SK-N-SH (cell line): ENCODE measurements at regions not wholly inside any gene's neighbourhood (a gene's known extent, or its start where the extent isn't known, plus 50 kb on each side); places are given as distances from the start of the nearest gene placed in this dataset.

Experiments used
- CTCF ChIA-PET: fragments of 300-600, 350-600 bp; formaldehyde crosslinking; extraction: SDS; loops from one replicate; lab custom pipeline; 2021; lab: Yijun Ruan, JAX
- POLR2A ChIA-PET: fragments of 350-600 bp; sonication (Branson Sonifier 250); formaldehyde crosslinking; extraction: SDS; loops from one replicate; lab custom pipeline; 2020; ENCODE audit warnings: antibody characterized with exemption, inconsistent platforms; lab: Yijun Ruan, JAX
- DNase-seq: peaks from one replicate; pipeline ENCODE4 v3.0.0; 2012
- H2AFZ ChIP-seq: fragments of 200-600 bp; sonication (generic); 2 replicates; pipeline ENCODE4 v1.8.1; 2016; ENCODE audit warnings: antibody characterized with exemption, mild to moderate bottlenecking, low read depth
- H3F3A ChIP-seq: fragments of 200-600 bp; sonication (generic); replicated peaks from 2 replicates; pipeline ENCODE3; 2016; ENCODE audit warnings: antibody characterized with exemption, mild to moderate bottlenecking; ENCODE audit not compliant: insufficient read depth
- H3K27ac ChIP-seq, 2 experiments: fragments of 200-500 bp in 1 of 2; fragments of 200-600 bp in 1 of 2; sonication (Bioruptor generic) in 1 of 2; sonication (generic), shearing (Covaris generic) in 1 of 2; 2 replicates each; pipeline versions ENCODE4 v1.5.1 to v1.6.1; 2014 to 2016; ENCODE audit warnings: low read depth in 2 of 2, inconsistent platforms in 1 of 2, low read length in 1 of 2, mild to moderate bottlenecking in 1 of 2, mixed read lengths in 1 of 2
- H3K27me3 ChIP-seq: fragments of 200-600 bp; sonication (generic), shearing (Covaris generic); 2 replicates; pipeline ENCODE4 v1.6.1; 2016; ENCODE audit warnings: mixed run types; ENCODE audit not compliant: insufficient read depth
- H3K36me3 ChIP-seq, 2 experiments: fragments of 200-500 bp in 1 of 2; fragments of 200-600 bp in 1 of 2; sonication (Bioruptor generic) in 1 of 2; sonication (generic) in 1 of 2; replicated peaks in 1 of 2; 2 replicates each; pipeline versions ENCODE3 to v1.5.1; 2014 to 2016; ENCODE audit warnings: low read length in 1 of 2, mild to moderate bottlenecking in 1 of 2; ENCODE audit not compliant: insufficient read depth in 2 of 2, control insufficient read depth in 1 of 2
- H3K4me1 ChIP-seq, 2 experiments: fragments of 200-500 bp in 1 of 2; fragments of 200-600 bp in 1 of 2; sonication (Bioruptor generic) in 1 of 2; sonication (generic), shearing (Covaris generic) in 1 of 2; 2 replicates each; pipeline versions ENCODE4 v1.5.1 to v1.6.1; 2014 to 2016; ENCODE audit warnings: low read depth in 1 of 2, low read length in 1 of 2, mixed run types in 1 of 2; ENCODE audit not compliant: insufficient read depth in 2 of 2, control insufficient read depth in 1 of 2
- H3K4me2 ChIP-seq: fragments of 200-600 bp; sonication (generic), shearing (Covaris generic); 2 replicates; pipeline ENCODE4 v1.6.1; 2017; ENCODE audit warnings: mixed run types
- H3K4me3 ChIP-seq, 2 experiments: fragments of 200-500 bp in 1 of 2; fragments of 200-600 bp in 1 of 2; sonication (Bioruptor generic) in 1 of 2; sonication (generic), shearing (Covaris generic) in 1 of 2; 2 replicates each; pipeline versions ENCODE4 v1.5.1 to v1.8.1; 2014 to 2016; ENCODE audit warnings: low read depth in 2 of 2, inconsistent platforms in 1 of 2, low read length in 1 of 2, mild to moderate bottlenecking in 1 of 2, mixed read lengths in 1 of 2, moderate library complexity in 1 of 2
- H3K79me2 ChIP-seq: fragments of 200-600 bp; sonication (generic); 2 replicates; pipeline ENCODE4 v1.8.1; 2017; ENCODE audit warnings: mild to moderate bottlenecking; ENCODE audit not compliant: insufficient read depth
- H3K9ac ChIP-seq: fragments of 200-600 bp; sonication (generic); 2 replicates; pipeline ENCODE4 v1.6.1; 2017; ENCODE audit warnings: mixed run types
- H3K9me2 ChIP-seq: fragments of 200-600 bp; sonication (generic); 2 replicates; pipeline ENCODE4 v1.6.1; 2017; ENCODE audit warnings: mixed run types
- H3K9me3 ChIP-seq: fragments of 200-600 bp; sonication (generic); 2 replicates; pipeline ENCODE4 v1.6.1; 2017; ENCODE audit warnings: mixed run types, mild to moderate bottlenecking, moderate library complexity
- H4K20me1 ChIP-seq: fragments of 200-600 bp; sonication (generic); 2 replicates; pipeline ENCODE4 v1.6.1; 2017; ENCODE audit warnings: mild to moderate bottlenecking, mixed run types; ENCODE audit not compliant: insufficient read depth
- EP300 ChIP-seq, 2 experiments: IDR thresholded peaks; 2 replicates each; pipeline versions ENCODE4 v1.4.0 to v1.6.1; 2012; ENCODE audit warnings: borderline replicate concordance in 1 of 2, low read depth in 1 of 2, low read length in 1 of 2
- EZH2phosphoT487 ChIP-seq: fragments of 200-600 bp; sonication (generic); IDR thresholded peaks from 2 replicates; pipeline ENCODE4 v1.6.1; 2017; ENCODE audit warnings: low read depth, mixed run types, mild to moderate bottlenecking, antibody characterized with exemption, moderate library complexity, borderline replicate concordance
- FOSL2 ChIP-seq: IDR thresholded peaks from 2 replicates; pipeline ENCODE4 v1.4.0; 2012; ENCODE audit warnings: low read depth, mild to moderate bottlenecking, moderate library complexity, borderline replicate concordance
- FOXJ3 ChIP-seq: sonication (generic); formaldehyde crosslinking; IDR thresholded peaks from 2 replicates; pipeline ENCODE4 v1.5.1; 2020; ENCODE audit warnings: mild to moderate bottlenecking, missing genetic modification reagents
- JUND ChIP-seq: IDR thresholded peaks from 2 replicates; pipeline ENCODE4 v1.4.0; 2012
- MEF2A ChIP-seq: IDR thresholded peaks from 2 replicates; pipeline ENCODE4 v1.4.0; 2012; ENCODE audit warnings: low read depth, borderline replicate concordance
- NRF1 ChIP-seq: IDR thresholded peaks from 2 replicates; pipeline ENCODE4 v1.6.1; 2012; ENCODE audit warnings: low read depth, mild to moderate bottlenecking, low read length
- RCOR1 ChIP-seq: fragments of 150-350 bp; IDR thresholded peaks from 2 replicates; pipeline ENCODE4 v1.6.1; 2017; ENCODE audit warnings: antibody characterized with exemption, low read length
- RFX5 ChIP-seq: IDR thresholded peaks from 2 replicates; pipeline ENCODE4 v1.6.1; 2012; ENCODE audit warnings: mild to moderate bottlenecking, improper control_type of control experiment, low read length
- RXRA ChIP-seq: IDR thresholded peaks from 2 replicates; pipeline ENCODE4 v1.4.0; 2012; ENCODE audit warnings: low read depth, mild to moderate bottlenecking, borderline replicate concordance
- TAF1 ChIP-seq: IDR thresholded peaks from 2 replicates; pipeline ENCODE4 v1.6.1; 2012; ENCODE audit warnings: low read depth, mild to moderate bottlenecking, low read length, moderate library complexity, borderline replicate concordance
- YY1 ChIP-seq: IDR thresholded peaks from 2 replicates; pipeline ENCODE4 v1.4.0; 2012; ENCODE audit warnings: low read depth, mild to moderate bottlenecking
- WGBS: methylation state at CpG from one replicate; pipeline ENCODE4 v1.1.6; 2017; ENCODE audit warnings: low lambda C conversion rate; 5-methylcytosine and 5-hydroxymethylcytosine counted together
- TF ChIP-seq, protein P1 (sequence below): fragments of 150-350 bp; IDR thresholded peaks from 2 replicates; pipeline ENCODE4 v1.6.1; 2016; ENCODE audit warnings: mild to moderate bottlenecking, low read depth, low read length
- TF ChIP-seq, protein P2 (sequence below): IDR thresholded peaks from 2 replicates; pipeline ENCODE4 v1.6.1; 2012; ENCODE audit warnings: mild to moderate bottlenecking, low read depth, low read length, moderate library complexity
- TF ChIP-seq, protein P3 (sequence below): IDR thresholded peaks from 2 replicates; pipeline ENCODE4; 2012
- TF ChIP-seq, protein P4 (sequence below): IDR thresholded peaks from 2 replicates; pipeline ENCODE4 v1.4.0; 2012; ENCODE audit warnings: low read depth, borderline replicate concordance
- TF ChIP-seq, protein P5 (sequence below): fragments of 200-600 bp; sonication (generic); IDR thresholded peaks from 2 replicates; pipeline ENCODE4 v1.6.1; 2017; ENCODE audit warnings: antibody characterized with exemption, mild to moderate bottlenecking, moderate library complexity
- TF ChIP-seq, protein P6 (sequence below): IDR thresholded peaks from 2 replicates; pipeline ENCODE4 v1.4.0; 2012; ENCODE audit warnings: low read depth, borderline replicate concordance
- TF ChIP-seq, protein P7 (sequence below): IDR thresholded peaks from 2 replicates; pipeline ENCODE4 v1.4.0; 2012; ENCODE audit warnings: low read depth

DNA sequence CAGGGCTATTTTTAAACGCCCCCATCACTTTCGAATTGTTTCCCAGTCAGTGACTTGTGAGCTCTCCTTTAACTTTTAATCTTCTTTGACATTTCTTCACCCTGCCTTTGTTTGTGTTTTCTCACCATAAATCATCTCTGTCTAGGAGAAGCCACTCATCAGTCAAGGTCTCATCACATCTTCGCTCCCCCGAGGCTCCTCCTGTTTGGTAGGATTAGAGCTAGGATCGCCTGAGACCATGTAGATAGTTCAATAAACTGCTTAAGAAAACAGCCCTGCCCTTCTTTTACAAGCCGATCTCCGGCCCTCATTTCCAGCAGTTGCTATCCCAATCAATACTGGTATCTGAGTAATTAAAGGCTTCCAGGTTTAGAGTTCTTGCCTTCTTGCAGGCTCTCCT, 472.8 kb upstream of the ADARB2 start (continued):
- TF ChIP-seq, protein P1, sequence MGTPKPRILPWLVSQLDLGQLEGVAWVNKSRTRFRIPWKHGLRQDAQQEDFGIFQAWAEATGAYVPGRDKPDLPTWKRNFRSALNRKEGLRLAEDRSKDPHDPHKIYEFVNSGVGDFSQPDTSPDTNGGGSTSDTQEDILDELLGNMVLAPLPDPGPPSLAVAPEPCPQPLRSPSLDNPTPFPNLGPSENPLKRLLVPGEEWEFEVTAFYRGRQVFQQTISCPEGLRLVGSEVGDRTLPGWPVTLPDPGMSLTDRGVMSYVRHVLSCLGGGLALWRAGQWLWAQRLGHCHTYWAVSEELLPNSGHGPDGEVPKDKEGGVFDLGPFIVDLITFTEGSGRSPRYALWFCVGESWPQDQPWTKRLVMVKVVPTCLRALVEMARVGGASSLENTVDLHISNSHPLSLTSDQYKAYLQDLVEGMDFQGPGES, result no peak

DNA sequence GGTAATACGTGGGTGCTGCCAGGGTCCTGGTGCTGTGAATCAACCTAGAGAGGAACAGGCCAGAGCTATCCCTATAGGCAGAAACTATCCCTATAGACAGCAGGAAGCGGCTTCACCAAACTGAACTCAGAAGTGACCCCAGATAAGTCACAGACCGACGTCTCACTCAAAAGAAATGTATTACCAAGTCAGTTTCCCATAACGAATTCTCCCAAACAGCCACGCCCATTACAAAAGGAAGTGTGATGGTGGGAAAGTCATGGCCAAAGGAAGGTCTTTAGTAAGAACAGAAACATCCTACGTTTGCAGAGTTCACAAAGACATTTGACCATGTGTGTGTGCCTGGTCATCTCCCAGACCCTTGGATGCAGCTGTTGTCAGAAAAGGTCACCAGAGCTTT, 470.8 kb upstream of the ADARB2 start:
- H3F3A ChIP-seq, result no peaks in the 10 kb centered on the region
- no peak overlapping the region for H3K27ac ChIP-seq
- CTCF ChIA-PET, result no interaction called here
- WGBS, result 27% methylated on average over 7 of the region's 7 CpGs
- DNase-seq, result no peak
- H3K79me2 ChIP-seq, result no peaks in the 10 kb centered on the region
- H2AFZ ChIP-seq, result no peak overlapping the region
- no peak overlapping the region for H3K9ac ChIP-seq
- H3K4me1 ChIP-seq, result peaks cover 0 to 2% of the 10 kb centered on the region in 2 experiments; a peak in 2 of 4 replicates
- no peaks in the 10 kb centered on the region for H4K20me1 ChIP-seq
- H3K9me2 ChIP-seq, result no peaks in the 10 kb centered on the region
- POLR2A ChIA-PET, result no interaction called here
- no peaks in the 10 kb centered on the region; the same call in 1 of the 2 replicates for H3K9me3 ChIP-seq
- no peaks in the 10 kb centered on the region for H3K36me3 ChIP-seq
- H3K4me2 ChIP-seq, result no peak overlapping the region
- H3K27me3 ChIP-seq, result no peaks in the 10 kb centered on the region
- H3K4me3 ChIP-seq, result no peak overlapping the region
- TF ChIP-seq, protein P1, result no peak
- no peak for TF ChIP-seq RXRA
- TF ChIP-seq NRF1, result no peak
- no peak for TF ChIP-seq JUND
- no peak for TF ChIP-seq RCOR1
- no peak for TF ChIP-seq RFX5
- TF ChIP-seq, protein P2, sequence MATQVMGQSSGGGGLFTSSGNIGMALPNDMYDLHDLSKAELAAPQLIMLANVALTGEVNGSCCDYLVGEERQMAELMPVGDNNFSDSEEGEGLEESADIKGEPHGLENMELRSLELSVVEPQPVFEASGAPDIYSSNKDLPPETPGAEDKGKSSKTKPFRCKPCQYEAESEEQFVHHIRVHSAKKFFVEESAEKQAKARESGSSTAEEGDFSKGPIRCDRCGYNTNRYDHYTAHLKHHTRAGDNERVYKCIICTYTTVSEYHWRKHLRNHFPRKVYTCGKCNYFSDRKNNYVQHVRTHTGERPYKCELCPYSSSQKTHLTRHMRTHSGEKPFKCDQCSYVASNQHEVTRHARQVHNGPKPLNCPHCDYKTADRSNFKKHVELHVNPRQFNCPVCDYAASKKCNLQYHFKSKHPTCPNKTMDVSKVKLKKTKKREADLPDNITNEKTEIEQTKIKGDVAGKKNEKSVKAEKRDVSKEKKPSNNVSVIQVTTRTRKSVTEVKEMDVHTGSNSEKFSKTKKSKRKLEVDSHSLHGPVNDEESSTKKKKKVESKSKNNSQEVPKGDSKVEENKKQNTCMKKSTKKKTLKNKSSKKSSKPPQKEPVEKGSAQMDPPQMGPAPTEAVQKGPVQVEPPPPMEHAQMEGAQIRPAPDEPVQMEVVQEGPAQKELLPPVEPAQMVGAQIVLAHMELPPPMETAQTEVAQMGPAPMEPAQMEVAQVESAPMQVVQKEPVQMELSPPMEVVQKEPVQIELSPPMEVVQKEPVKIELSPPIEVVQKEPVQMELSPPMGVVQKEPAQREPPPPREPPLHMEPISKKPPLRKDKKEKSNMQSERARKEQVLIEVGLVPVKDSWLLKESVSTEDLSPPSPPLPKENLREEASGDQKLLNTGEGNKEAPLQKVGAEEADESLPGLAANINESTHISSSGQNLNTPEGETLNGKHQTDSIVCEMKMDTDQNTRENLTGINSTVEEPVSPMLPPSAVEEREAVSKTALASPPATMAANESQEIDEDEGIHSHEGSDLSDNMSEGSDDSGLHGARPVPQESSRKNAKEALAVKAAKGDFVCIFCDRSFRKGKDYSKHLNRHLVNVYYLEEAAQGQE, result no peak
- TF ChIP-seq, protein P3, sequence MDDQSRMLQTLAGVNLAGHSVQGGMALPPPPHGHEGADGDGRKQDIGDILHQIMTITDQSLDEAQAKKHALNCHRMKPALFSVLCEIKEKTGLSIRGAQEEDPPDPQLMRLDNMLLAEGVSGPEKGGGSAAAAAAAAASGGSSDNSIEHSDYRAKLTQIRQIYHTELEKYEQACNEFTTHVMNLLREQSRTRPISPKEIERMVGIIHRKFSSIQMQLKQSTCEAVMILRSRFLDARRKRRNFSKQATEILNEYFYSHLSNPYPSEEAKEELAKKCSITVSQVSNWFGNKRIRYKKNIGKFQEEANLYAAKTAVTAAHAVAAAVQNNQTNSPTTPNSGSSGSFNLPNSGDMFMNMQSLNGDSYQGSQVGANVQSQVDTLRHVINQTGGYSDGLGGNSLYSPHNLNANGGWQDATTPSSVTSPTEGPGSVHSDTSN, result no peak
- no peak for TF ChIP-seq EP300 (IDR thresholded peaks at IDR 0.05; ENCODE audit: borderline replicate concordance in 1 of 2, low read depth in 1 of 2, low read length in 1 of 2)
- no peak for TF ChIP-seq YY1
- TF ChIP-seq EZH2phosphoT487, result no peak
- TF ChIP-seq, protein P4, sequence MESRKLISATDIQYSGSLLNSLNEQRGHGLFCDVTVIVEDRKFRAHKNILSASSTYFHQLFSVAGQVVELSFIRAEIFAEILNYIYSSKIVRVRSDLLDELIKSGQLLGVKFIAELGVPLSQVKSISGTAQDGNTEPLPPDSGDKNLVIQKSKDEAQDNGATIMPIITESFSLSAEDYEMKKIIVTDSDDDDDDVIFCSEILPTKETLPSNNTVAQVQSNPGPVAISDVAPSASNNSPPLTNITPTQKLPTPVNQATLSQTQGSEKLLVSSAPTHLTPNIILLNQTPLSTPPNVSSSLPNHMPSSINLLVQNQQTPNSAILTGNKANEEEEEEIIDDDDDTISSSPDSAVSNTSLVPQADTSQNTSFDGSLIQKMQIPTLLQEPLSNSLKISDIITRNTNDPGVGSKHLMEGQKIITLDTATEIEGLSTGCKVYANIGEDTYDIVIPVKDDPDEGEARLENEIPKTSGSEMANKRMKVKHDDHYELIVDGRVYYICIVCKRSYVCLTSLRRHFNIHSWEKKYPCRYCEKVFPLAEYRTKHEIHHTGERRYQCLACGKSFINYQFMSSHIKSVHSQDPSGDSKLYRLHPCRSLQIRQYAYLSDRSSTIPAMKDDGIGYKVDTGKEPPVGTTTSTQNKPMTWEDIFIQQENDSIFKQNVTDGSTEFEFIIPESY, result no peak
- no peak for TF ChIP-seq MEF2A
- no peak for TF ChIP-seq FOSL2
- TF ChIP-seq, protein P5, sequence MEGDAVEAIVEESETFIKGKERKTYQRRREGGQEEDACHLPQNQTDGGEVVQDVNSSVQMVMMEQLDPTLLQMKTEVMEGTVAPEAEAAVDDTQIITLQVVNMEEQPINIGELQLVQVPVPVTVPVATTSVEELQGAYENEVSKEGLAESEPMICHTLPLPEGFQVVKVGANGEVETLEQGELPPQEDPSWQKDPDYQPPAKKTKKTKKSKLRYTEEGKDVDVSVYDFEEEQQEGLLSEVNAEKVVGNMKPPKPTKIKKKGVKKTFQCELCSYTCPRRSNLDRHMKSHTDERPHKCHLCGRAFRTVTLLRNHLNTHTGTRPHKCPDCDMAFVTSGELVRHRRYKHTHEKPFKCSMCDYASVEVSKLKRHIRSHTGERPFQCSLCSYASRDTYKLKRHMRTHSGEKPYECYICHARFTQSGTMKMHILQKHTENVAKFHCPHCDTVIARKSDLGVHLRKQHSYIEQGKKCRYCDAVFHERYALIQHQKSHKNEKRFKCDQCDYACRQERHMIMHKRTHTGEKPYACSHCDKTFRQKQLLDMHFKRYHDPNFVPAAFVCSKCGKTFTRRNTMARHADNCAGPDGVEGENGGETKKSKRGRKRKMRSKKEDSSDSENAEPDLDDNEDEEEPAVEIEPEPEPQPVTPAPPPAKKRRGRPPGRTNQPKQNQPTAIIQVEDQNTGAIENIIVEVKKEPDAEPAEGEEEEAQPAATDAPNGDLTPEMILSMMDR, result no peak
- TF ChIP-seq, protein P6, sequence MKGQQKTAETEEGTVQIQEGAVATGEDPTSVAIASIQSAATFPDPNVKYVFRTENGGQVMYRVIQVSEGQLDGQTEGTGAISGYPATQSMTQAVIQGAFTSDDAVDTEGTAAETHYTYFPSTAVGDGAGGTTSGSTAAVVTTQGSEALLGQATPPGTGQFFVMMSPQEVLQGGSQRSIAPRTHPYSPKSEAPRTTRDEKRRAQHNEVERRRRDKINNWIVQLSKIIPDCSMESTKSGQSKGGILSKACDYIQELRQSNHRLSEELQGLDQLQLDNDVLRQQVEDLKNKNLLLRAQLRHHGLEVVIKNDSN, result no peak
- no peak for TF ChIP-seq TAF1
- TF ChIP-seq, protein P7, sequence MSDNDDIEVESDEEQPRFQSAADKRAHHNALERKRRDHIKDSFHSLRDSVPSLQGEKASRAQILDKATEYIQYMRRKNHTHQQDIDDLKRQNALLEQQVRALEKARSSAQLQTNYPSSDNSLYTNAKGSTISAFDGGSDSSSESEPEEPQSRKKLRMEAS, result no peak
- TF ChIP-seq FOXJ3 (CRISPR knock-in tag), result no peak
